ENCODE measurements at regions not wholly inside any gene's neighbourhood (a gene's known extent, or its start where the extent isn't known, plus 50 kb on each side); places are given as distances from the start of the nearest gene placed in this dataset.

DNA sequence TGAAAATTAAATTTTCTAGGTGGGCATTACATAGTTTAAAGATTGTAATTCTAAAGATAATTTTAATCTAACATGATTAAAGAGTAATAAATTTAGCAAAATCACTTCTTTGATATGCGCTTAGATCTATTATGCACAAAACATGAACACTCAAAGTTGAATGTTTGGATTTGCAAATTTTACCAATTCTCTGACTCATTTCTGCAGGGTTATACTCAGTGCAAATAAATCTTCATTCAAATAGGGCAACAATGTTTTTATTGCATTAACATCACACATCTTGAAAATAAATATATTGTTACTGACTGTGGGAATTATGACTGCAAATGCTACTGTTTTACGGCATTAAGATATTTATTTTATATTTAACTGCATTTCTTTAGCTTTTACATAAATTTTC, 110.7 kb downstream of the OGFRL1 start:
- Histone ChIP-seq H3K27me3 (ENCODE audit: control insufficient read depth in 1 of 2, insufficient read depth in 2 of 2, low read length in 2 of 2) (no peaks in the 10 kb centered on the region), H3K4me1 (ENCODE audit: insufficient read depth, low read length) (peaks cover 49% of the 10 kb centered on the region), H3K36me3 (ENCODE audit: insufficient read depth, low read length) (no peaks in the 10 kb centered on the region), H3K9me3 (ENCODE audit: low read length) (no peaks in the 10 kb centered on the region), H3K27ac (ENCODE audit: low read depth, low read length) (no peak overlapping the region), H3K4me3 (ENCODE audit: low read depth in 1 of 2, low read length in 2 of 2) (no peak overlapping the region), H3K9ac (ENCODE audit: low read length) (no peak overlapping the region)

GRCh38 chr6:71400852-71401251, 112.2 kb downstream of the OGFRL1 start:
- Histone ChIP-seq H3K36me3 (ENCODE audit: insufficient read depth, low read length) (no peaks in the 10 kb centered on the region), H3K9me3 (ENCODE audit: low read length) (no peaks in the 10 kb centered on the region), H3K4me3 (ENCODE audit: low read depth in 1 of 2, low read length in 2 of 2) (no peak overlapping the region), H3K27me3 (ENCODE audit: control insufficient read depth in 1 of 2, insufficient read depth in 2 of 2, low read length in 2 of 2) (no peaks in the 10 kb centered on the region), H3K4me1 (ENCODE audit: insufficient read depth, low read length) (peaks cover 39% of the 10 kb centered on the region), H3K27ac (ENCODE audit: low read depth, low read length) (no peak overlapping the region), H3K9ac (ENCODE audit: low read length) (no peak overlapping the region)

DNA sequence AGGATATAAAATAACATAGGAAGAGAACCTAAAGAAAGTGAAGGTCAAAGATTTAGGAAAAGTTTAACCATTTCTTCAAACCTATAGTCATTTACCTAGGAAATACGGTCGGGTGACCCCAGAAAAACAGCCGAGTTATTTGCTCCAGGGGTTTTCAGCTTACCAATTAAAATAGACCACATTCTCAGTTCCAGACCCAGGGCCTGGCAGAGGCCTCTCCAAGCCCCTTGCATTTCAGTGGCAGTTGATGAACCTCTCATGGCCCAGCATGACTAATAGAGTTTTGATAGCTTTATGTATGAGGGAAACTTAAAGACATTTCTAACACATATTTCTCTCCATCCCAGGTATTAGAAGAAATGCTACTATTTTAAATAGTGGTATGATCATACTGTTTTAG, 113.5 kb downstream of the OGFRL1 start:
- H3K9me3 ChIP-seq (ENCODE audit: low read length): no peaks in the 10 kb centered on the region
- H3K36me3 ChIP-seq (ENCODE audit: insufficient read depth, low read length): no peaks in the 10 kb centered on the region
- H3K4me3 ChIP-seq (ENCODE audit: low read depth in 1 of 2, low read length in 2 of 2): no peak overlapping the region
- H3K4me1 ChIP-seq (ENCODE audit: insufficient read depth, low read length): peaks cover 28% of the 10 kb centered on the region
- no peaks in the 10 kb centered on the region for H3K27me3 ChIP-seq (ENCODE audit: control insufficient read depth in 1 of 2, insufficient read depth in 2 of 2, low read length in 2 of 2)
- H3K27ac ChIP-seq (ENCODE audit: low read depth, low read length): no peak overlapping the region
- H3K9ac ChIP-seq (ENCODE audit: low read length): no peak overlapping the region

DNA sequence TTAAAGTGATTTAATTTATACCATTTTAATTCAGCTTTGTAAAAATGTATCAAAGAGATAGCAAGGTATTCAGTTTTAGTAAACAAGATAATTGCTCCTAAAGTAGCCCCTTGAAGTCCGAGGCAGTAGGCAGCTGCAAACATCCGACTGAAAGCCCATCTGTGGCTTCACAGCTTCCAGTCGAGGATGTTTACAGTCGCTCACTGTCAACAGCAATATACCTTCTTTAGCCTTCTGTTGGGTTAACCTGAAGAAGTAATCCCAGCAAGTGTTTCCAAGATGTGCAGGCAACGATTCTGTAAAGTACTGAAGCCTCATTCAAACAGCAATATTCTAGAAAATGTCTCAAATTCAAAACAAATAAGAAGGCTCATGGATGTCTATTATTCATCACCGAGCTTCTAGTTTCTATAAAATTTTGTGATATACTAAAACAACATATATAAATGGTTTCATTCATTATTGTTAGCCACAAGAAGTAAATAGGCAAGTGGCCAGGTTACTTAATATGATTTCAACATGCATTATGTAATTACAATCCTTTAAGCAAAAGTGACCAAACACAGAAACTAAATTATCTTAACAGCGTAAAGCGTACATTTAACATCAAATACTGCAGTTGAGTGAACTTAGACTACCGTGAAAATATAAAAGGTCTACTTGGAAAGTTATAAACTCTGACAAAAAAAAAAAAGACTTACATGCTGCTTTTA, 115.0 kb downstream of the OGFRL1 start:
- Histone ChIP-seq H3K27me3 (ENCODE audit: control insufficient read depth in 1 of 2, insufficient read depth in 2 of 2, low read length in 2 of 2) (no peaks in the 10 kb centered on the region), H3K4me3 (ENCODE audit: low read depth in 1 of 2, low read length in 2 of 2) (no peak overlapping the region), H3K9ac (ENCODE audit: low read length) (no peak overlapping the region), H3K9me3 (ENCODE audit: low read length) (no peaks in the 10 kb centered on the region), H3K4me1 (ENCODE audit: insufficient read depth, low read length) (peaks cover 28% of the 10 kb centered on the region), H3K36me3 (ENCODE audit: insufficient read depth, low read length) (no peaks in the 10 kb centered on the region), H3K27ac (ENCODE audit: low read depth, low read length) (no peak overlapping the region)

GRCh38 chr6:71404145-71404966, 115.7 kb downstream of the OGFRL1 start:
- Histone ChIP-seq H3K9ac (ENCODE audit: low read length) (no peak overlapping the region), H3K4me1 (ENCODE audit: insufficient read depth, low read length) (peaks cover 28% of the 10 kb centered on the region), H3K9me3 (ENCODE audit: low read length) (no peaks in the 10 kb centered on the region), H3K36me3 (ENCODE audit: insufficient read depth, low read length) (no peaks in the 10 kb centered on the region), H3K4me3 (ENCODE audit: low read depth in 1 of 2, low read length in 2 of 2) (no peak overlapping the region), H3K27me3 (ENCODE audit: control insufficient read depth in 1 of 2, insufficient read depth in 2 of 2, low read length in 2 of 2) (no peaks in the 10 kb centered on the region), H3K27ac (ENCODE audit: low read depth, low read length) (no peak overlapping the region)

DNA sequence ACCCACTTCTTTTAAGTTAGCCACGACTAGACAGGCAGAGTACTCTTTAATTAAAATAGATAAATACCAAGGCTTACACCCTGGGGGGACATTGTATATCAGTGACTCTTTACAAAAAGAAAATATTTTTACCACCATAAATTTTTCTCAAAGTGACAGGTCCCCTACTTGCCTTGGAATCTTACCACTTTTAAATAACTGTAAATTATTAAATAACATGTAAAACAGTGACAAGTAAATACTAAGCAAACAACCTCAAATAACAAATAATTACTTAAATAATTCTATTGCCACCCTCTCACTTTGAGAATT, 116.3 kb downstream of the OGFRL1 start:
- H3K9ac ChIP-seq (ENCODE audit: low read length): no peak overlapping the region
- no peak overlapping the region for H3K4me3 ChIP-seq (ENCODE audit: low read depth in 1 of 2, low read length in 2 of 2)
- H3K27ac ChIP-seq (ENCODE audit: low read depth, low read length): no peak overlapping the region

DNA sequence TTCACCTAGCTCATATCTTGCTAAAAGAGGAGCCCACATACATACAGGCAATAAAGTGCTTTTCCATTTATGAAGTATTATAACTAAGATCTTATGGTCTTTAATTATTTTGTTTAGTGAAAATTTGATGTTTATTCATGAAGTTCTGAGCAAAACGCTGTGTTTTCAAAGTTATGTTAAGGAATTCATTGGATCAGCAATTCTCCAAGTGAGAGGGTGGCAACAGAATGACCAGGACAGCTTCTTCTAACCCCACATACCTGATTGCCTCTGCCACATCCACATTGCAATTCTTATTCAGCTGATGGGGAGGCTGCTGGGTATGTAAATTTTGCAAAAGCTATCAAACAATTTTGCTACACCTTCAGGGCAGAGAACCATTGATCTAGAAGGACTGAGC, 116.8 kb downstream of the OGFRL1 start:
- Histone ChIP-seq H3K4me3 (ENCODE audit: low read depth in 1 of 2, low read length in 2 of 2) (no peak overlapping the region), H3K4me1 (ENCODE audit: insufficient read depth, low read length) (peaks cover 26% of the 10 kb centered on the region), H3K27ac (ENCODE audit: low read depth, low read length) (no peak overlapping the region), H3K9me3 (ENCODE audit: low read length) (no peaks in the 10 kb centered on the region), H3K9ac (ENCODE audit: low read length) (no peak overlapping the region), H3K27me3 (ENCODE audit: control insufficient read depth in 1 of 2, insufficient read depth in 2 of 2, low read length in 2 of 2) (no peaks in the 10 kb centered on the region), H3K36me3 (ENCODE audit: insufficient read depth, low read length) (no peaks in the 10 kb centered on the region)

More for the DNA sequence above, 116.3 kb downstream of the OGFRL1 start:
- H3K27me3 ChIP-seq (ENCODE audit: control insufficient read depth in 1 of 2, insufficient read depth in 2 of 2, low read length in 2 of 2): no peaks in the 10 kb centered on the region
- no peaks in the 10 kb centered on the region for H3K36me3 ChIP-seq (ENCODE audit: insufficient read depth, low read length)
- H3K4me1 ChIP-seq (ENCODE audit: insufficient read depth, low read length): peaks cover 28% of the 10 kb centered on the region
- H3K9me3 ChIP-seq (ENCODE audit: low read length): no peaks in the 10 kb centered on the region

DNA sequence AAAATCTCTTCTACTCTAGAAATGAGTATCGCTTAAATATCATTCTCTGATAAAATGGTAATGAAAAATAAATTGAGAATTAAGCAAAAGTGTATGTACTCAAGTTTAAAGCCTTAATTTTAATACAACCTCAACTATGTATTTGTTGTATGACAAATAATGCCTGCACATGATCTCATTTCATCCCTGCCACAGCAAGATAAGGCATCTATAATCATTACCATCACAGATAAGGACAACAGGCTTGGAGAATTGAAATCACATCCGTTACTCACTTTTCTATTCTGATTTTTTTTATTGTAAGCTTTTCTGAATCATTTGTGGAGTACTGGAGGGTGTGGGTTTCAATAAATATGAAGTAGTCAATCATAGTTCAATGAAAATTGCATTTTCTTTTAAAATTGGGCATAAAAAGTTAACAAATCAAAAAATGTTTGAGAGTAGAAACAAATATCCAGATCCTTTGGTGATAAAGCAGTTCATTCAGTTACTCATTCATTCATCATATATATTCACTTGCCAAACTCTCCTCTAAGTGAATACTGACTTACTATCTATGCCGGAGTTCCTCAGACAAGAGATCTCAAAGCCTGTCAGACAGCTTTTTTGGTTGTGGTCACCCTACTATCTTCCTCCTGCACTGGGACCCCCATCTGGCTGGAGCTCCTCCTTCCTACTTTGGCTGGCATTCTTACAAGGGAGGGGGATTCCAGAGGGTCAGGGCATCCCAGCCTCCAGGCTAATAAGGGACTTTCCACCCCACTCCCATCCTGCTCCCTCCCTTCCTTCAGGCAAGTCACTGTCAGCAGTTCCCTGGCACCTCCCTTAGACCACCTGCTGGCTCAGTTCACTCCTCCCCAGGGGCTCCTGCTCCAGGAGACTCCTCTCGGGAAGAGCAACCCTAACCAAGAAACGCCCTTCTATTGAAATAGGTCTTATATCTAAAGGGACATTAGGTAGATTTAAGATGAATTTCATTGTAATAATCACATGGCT, 118.6 kb downstream of the OGFRL1 start:
- no peaks in the 10 kb centered on the region for H3K36me3 ChIP-seq (ENCODE audit: insufficient read depth, low read length)
- H3K9ac ChIP-seq (ENCODE audit: low read length): no peak overlapping the region
- H3K9me3 ChIP-seq (ENCODE audit: low read length): no peaks in the 10 kb centered on the region
- H3K27ac ChIP-seq (ENCODE audit: low read depth, low read length): no peak overlapping the region
- no peak overlapping the region for H3K4me3 ChIP-seq (ENCODE audit: low read depth in 1 of 2, low read length in 2 of 2)
- peaks cover 25% of the 10 kb centered on the region for H3K4me1 ChIP-seq (ENCODE audit: insufficient read depth, low read length)
- no peaks in the 10 kb centered on the region for H3K27me3 ChIP-seq (ENCODE audit: control insufficient read depth in 1 of 2, insufficient read depth in 2 of 2, low read length in 2 of 2)

DNA sequence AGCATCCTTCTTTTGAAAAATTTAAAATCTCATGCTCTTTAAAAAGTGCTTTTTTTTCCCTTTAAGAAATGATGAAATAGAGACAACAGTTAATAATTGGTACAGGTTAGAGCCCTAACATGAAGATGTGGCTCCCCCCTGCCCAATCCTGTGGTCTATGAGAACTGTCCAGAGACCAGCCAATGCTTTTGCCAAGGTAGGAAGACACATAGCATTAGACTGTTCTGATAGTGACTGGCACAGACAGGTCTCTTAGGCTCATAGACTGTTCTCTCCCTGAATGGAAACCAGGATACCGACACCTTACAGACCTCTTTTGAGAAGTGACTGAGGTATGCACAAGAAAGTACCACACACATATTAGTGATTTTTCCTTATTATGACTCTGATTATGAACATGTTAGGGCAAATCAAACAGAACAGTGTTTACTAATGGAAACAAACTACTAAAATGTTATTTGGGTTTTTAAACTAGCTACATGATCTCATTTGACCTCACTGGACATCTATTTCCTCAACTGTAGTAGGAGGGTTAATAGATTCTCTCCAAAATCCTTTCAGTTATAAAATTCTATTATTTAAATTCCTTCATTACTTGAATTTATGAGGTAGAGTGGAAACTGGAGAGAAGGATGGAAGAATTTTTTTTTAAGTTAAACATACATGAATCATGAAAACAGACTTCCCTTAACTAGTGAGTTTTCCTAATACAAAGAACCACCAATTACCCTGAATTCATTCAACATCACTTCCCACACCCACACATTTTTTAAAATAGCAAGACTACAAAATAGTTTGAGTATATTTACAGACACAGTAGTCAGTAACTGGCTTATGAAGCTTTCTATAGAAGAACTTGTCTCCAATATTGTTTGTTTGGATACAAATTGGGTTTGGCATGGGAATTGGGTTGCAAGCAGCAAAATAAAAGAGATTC, 120.4 kb downstream of the OGFRL1 start:
- peaks cover 27% of the 10 kb centered on the region for H3K4me1 ChIP-seq (ENCODE audit: insufficient read depth, low read length)
- H3K36me3 ChIP-seq (ENCODE audit: insufficient read depth, low read length): no peaks in the 10 kb centered on the region
- no peak overlapping the region for H3K27ac ChIP-seq (ENCODE audit: low read depth, low read length)

GRCh38 chr6:71410164-71410566, 121.6 kb downstream of the OGFRL1 start:
- Histone ChIP-seq H3K9ac (ENCODE audit: low read length) (no peak overlapping the region), H3K4me1 (ENCODE audit: insufficient read depth, low read length) (peaks cover 18% of the 10 kb centered on the region), H3K9me3 (ENCODE audit: low read length) (no peaks in the 10 kb centered on the region), H3K36me3 (ENCODE audit: insufficient read depth, low read length) (peaks cover 2% of the 10 kb centered on the region), H3K4me3 (ENCODE audit: low read depth in 1 of 2, low read length in 2 of 2) (no peak overlapping the region), H3K27me3 (ENCODE audit: control insufficient read depth in 1 of 2, insufficient read depth in 2 of 2, low read length in 2 of 2) (no peaks in the 10 kb centered on the region), H3K27ac (ENCODE audit: low read depth, low read length) (no peak overlapping the region)

More for the DNA sequence above, 120.4 kb downstream of the OGFRL1 start:
- H3K4me3 ChIP-seq (ENCODE audit: low read depth in 1 of 2, low read length in 2 of 2): no peak overlapping the region
- H3K27me3 ChIP-seq (ENCODE audit: control insufficient read depth in 1 of 2, insufficient read depth in 2 of 2, low read length in 2 of 2): no peaks in the 10 kb centered on the region
- no peak overlapping the region for H3K9ac ChIP-seq (ENCODE audit: low read length)
- H3K9me3 ChIP-seq (ENCODE audit: low read length): no peaks in the 10 kb centered on the region

Measured in muscle layer of colon (tissue), 2 donors.